Sigmoid colon (tissue), 6 donors: ENCODE measurements at regions not wholly inside any gene's neighbourhood (a gene's known extent, or its start where the extent isn't known, plus 50 kb on each side); places are given as distances from the start of the nearest gene placed in this dataset.
"Not testable (repeated sequence)": the region's sequence is repeated elsewhere in the genome, so short reads cannot be mapped to it uniquely, and the experiment has no call there.

Source experiments
- DNase-seq: peaks from one replicate; pipeline ENCODE4 v3.0.0-alpha.2; 2019
- H3K27ac ChIP-seq, 4 donors: fragments of 200-600 bp; sonication (generic); one replicate each; pipeline ENCODE4 v1.5.1; 2016 to 2019; ENCODE audit warnings: mild to moderate bottlenecking in 1 of 4
- H3K27me3 ChIP-seq, 3 donors: fragments of 200-600 bp; sonication (generic); one replicate each; pipeline ENCODE4 v1.5.1; 2019; ENCODE audit warnings: mild to moderate bottlenecking in 1 of 3
- H3K36me3 ChIP-seq, 4 donors: fragments of 200-600 bp; sonication (generic); one replicate each; pipeline ENCODE4 v1.5.1; 2016 to 2019
- H3K4me1 ChIP-seq, 4 donors: fragments of 200-600 bp; sonication (generic); one replicate each; pipeline ENCODE4 v1.5.1; 2017 to 2019
- H3K4me3 ChIP-seq, 4 donors: fragments of 200-600 bp; sonication (generic); one replicate each; pipeline ENCODE4 v1.5.1; 2017 to 2019; ENCODE audit warnings: mild to moderate bottlenecking in 2 of 4, moderate library complexity in 1 of 4
- H3K9me3 ChIP-seq, 4 donors: fragments of 200-600 bp in 3 of 4; sonication (generic) in 3 of 4; one replicate each; pipeline versions ENCODE4 v1.5.1 to v1.6.1; 2013 to 2019
- CTCF ChIP-seq, 4 experiments: fragments of 450-650 bp in 3 of 4; fragments of 200-600 bp in 1 of 4; IDR thresholded peaks; one replicate each; pipeline ENCODE4 v1.5.1; 2016 to 2019; ENCODE audit warnings: antibody characterized with exemption in 4 of 4, mild to moderate bottlenecking in 3 of 4, moderate library complexity in 2 of 4
- EP300 ChIP-seq, 4 donors: sonication (generic); formaldehyde crosslinking; IDR thresholded peaks; one replicate each; pipeline ENCODE4 v1.6.1; 2017; ENCODE audit warnings: antibody characterized with exemption in 4 of 4
- POLR2A ChIP-seq, 2 donors: fragments of 450-650 bp; IDR thresholded peaks; one replicate each; pipeline ENCODE4 v1.6.1; 2016; ENCODE audit warnings: antibody characterized with exemption in 2 of 2, mild to moderate bottlenecking in 2 of 2, moderate library complexity in 2 of 2
- POLR2AphosphoS5 ChIP-seq, 4 donors: sonication (generic); formaldehyde crosslinking; IDR thresholded peaks; one replicate each; pipeline ENCODE4 v1.6.1; 2017; ENCODE audit warnings: antibody characterized with exemption in 4 of 4
- WGBS, 2 donors: extraction: QIAGEN DNeasy Blood & Tissue Kit; methylation state at CpG; one replicate each; pipeline ENCODE4 v1.1.7; 2013; 5-methylcytosine and 5-hydroxymethylcytosine counted together
- intact Hi-C: fragments of 100-400 bp; cut with DNase I; formaldehyde crosslinking; loops from one replicate; pipeline ENCODE4 v1.15.1; 2023
- donor health status: healthy with polysubstance abuse.
- donor health status: healthy.

GRCh38 chr15:20317132-20317531, 224.5 kb downstream of the GOLGA6L6 start:
- H3K27ac ChIP-seq, H3K36me3 ChIP-seq, H3K27me3 ChIP-seq, intact Hi-C loops, H3K4me1 ChIP-seq, H3K9me3 ChIP-seq, H3K4me3 ChIP-seq, DNase-seq: not testable (repeated sequence)
- WGBS, 2 donors: 43 to 48% methylated on average over 2 of the region's 2 CpGs

GRCh38 chr15:20311014-20311680, 230.5 kb downstream of the GOLGA6L6 start:
- H3K27ac ChIP-seq, intact Hi-C loops, H3K36me3 ChIP-seq, H3K27me3 ChIP-seq, DNase-seq, H3K4me3 ChIP-seq, H3K4me1 ChIP-seq, H3K9me3 ChIP-seq: not testable (repeated sequence)
- WGBS, 2 donors: 86 to 92% methylated on average over 22 to 23 of the region's 23 CpGs

GRCh38 chr15:20310603-20311002, 231.0 kb downstream of the GOLGA6L6 start:
- H3K9me3 ChIP-seq: no peaks in the 10 kb centered on the region
- H3K36me3 ChIP-seq: no peaks in the 10 kb centered on the region
- H3K4me1 ChIP-seq: no peaks in the 10 kb centered on the region
- TF ChIP-seq POLR2AphosphoS5 (IDR thresholded peaks at IDR 0.05): no peak
- no peak for TF ChIP-seq CTCF (IDR thresholded peaks at IDR 0.05)
- no peak for TF ChIP-seq EP300 (IDR thresholded peaks at IDR 0.05)
- TF ChIP-seq POLR2A (IDR thresholded peaks at IDR 0.05): no peak
- H3K27me3 ChIP-seq: no peaks in the 10 kb centered on the region
- intact Hi-C loops: no loop called here
- no peak overlapping the region for H3K4me3 ChIP-seq
- H3K27ac ChIP-seq: no peak overlapping the region
- no peak for DNase-seq

- DNase-seq, H3K36me3 ChIP-seq, intact Hi-C loops, H3K4me1 ChIP-seq, H3K27me3 ChIP-seq, H3K9me3 ChIP-seq, H3K4me3 ChIP-seq, H3K27ac ChIP-seq: not testable (repeated sequence)
Measured at GRCh38 chr15:20309966-20310365, 231.6 kb downstream of the GOLGA6L6 start.

- H3K9me3 ChIP-seq, H3K27me3 ChIP-seq, intact Hi-C loops, H3K27ac ChIP-seq, H3K4me1 ChIP-seq, H3K4me3 ChIP-seq, H3K36me3 ChIP-seq, DNase-seq: not testable (repeated sequence)
- 68 to 70% methylated on average over 3 of the region's 3 CpGs for WGBS, 2 donors
Measured at GRCh38 chr15:20309395-20309794, 232.2 kb downstream of the GOLGA6L6 start.

GRCh38 chr15:20308027-20308690, 233.4 kb downstream of the GOLGA6L6 start:
- H3K4me3 ChIP-seq: not testable (repeated sequence)

GRCh38 chr15:20307137-20307536, 234.5 kb downstream of the GOLGA6L6 start:
- H3K9me3 ChIP-seq, H3K36me3 ChIP-seq, H3K27ac ChIP-seq, H3K4me3 ChIP-seq, H3K4me1 ChIP-seq, intact Hi-C loops, H3K27me3 ChIP-seq, DNase-seq: not testable (repeated sequence)
- WGBS, 2 donors: 67% methylated on average over 1 of the region's 1 CpG

More at GRCh38 chr15:20308027-20308690, 233.4 kb downstream of the GOLGA6L6 start:
- 85 to 86% methylated on average over 4 of the region's 4 CpGs for whole genome bisulfite sequencing, 2 donors
- intact Hi-C loops, DNase-seq, H3K27ac ChIP-seq, H3K27me3 ChIP-seq, H3K9me3 ChIP-seq, H3K4me1 ChIP-seq, H3K36me3 ChIP-seq: not testable (repeated sequence)

- H3K4me3 ChIP-seq, H3K27me3 ChIP-seq, intact Hi-C loops, H3K4me1 ChIP-seq, DNase-seq, H3K27ac ChIP-seq, H3K9me3 ChIP-seq, H3K36me3 ChIP-seq: not testable (repeated sequence)
- WGBS, 2 donors: 46 to 60% methylated on average over 3 of the region's 3 CpGs
Measured at GRCh38 chr15:20306497-20307106, 235.0 kb downstream of the GOLGA6L6 start.

- H3K27ac ChIP-seq, H3K36me3 ChIP-seq, H3K27me3 ChIP-seq, DNase-seq, H3K9me3 ChIP-seq, H3K4me3 ChIP-seq, intact Hi-C loops, H3K4me1 ChIP-seq: not testable (repeated sequence)
- WGBS, 2 donors: 71 to 74% methylated on average over 7 of the region's 7 CpGs
Measured at GRCh38 chr15:20305912-20306311, 235.7 kb downstream of the GOLGA6L6 start.

- 85 to 88% methylated on average over 6 of the region's 6 CpGs for WGBS, 2 donors
- H3K27me3 ChIP-seq, H3K9me3 ChIP-seq, H3K4me1 ChIP-seq, H3K4me3 ChIP-seq, H3K36me3 ChIP-seq, intact Hi-C loops, H3K27ac ChIP-seq: not testable (repeated sequence)
- DNase-seq: peak; percentile 55
Measured at GRCh38 chr15:20305015-20305465, 236.6 kb downstream of the GOLGA6L6 start.

- H3K36me3 ChIP-seq, H3K27me3 ChIP-seq, H3K4me3 ChIP-seq, H3K4me1 ChIP-seq, H3K27ac ChIP-seq, intact Hi-C loops, H3K9me3 ChIP-seq: not testable (repeated sequence)
- 71 to 77% methylated on average over 10 of the region's 10 CpGs for WGBS, 2 donors
- DNase-seq: peak; percentile 61
Measured at GRCh38 chr15:20304282-20305014, 237.2 kb downstream of the GOLGA6L6 start.
